Mesodermal cell (in vitro differentiated cells): ENCODE measurements at regions not wholly inside any gene's neighbourhood (a gene's known extent, or its start where the extent isn't known, plus 50 kb on each side); places are given as distances from the start of the nearest gene placed in this dataset.
"Not testable (repeated sequence)": the region's sequence is repeated elsewhere in the genome, so short reads cannot be mapped to it uniquely, and the experiment has no call there.

ENCODE experiments used
- H3K27ac ChIP-seq: 2 replicates; pipeline ENCODE4 v1.7.0; 2013; ENCODE audit warnings: mild to moderate bottlenecking, low read depth, low read length, moderate library complexity; ENCODE audit not compliant: severe bottlenecking
- H3K36me3 ChIP-seq: 2 replicates; pipeline ENCODE4 v1.7.1; 2013; ENCODE audit warnings: mild to moderate bottlenecking, low read length, moderate library complexity; ENCODE audit not compliant: control insufficient read depth, insufficient read depth
- H3K4me1 ChIP-seq: one replicate; pipeline ENCODE4 v1.7.1; 2013; ENCODE audit warnings: mild to moderate bottlenecking, low read length; ENCODE audit not compliant: insufficient read depth, control insufficient read depth, poor library complexity, severe bottlenecking
- H3K4me3 ChIP-seq: 2 replicates; pipeline ENCODE4 v1.7.0; 2013; ENCODE audit warnings: low read length, control low read depth, mild to moderate bottlenecking; ENCODE audit not compliant: insufficient read depth, poor library complexity, severe bottlenecking; ENCODE audit errors: extremely low read depth
- H3K9me3 ChIP-seq: 2 replicates; pipeline ENCODE4 v1.7.1; 2013; ENCODE audit warnings: mild to moderate bottlenecking, low read length, moderate library complexity; ENCODE audit not compliant: control insufficient read depth
- WGBS, 2 experiments: methylation state at CpG; one replicate each; pipeline ENCODE4 v1.1.5; 2013; ENCODE audit warnings: missing lambda C conversion rate in 2 of 2; ENCODE audit not compliant: insufficient coverage in 2 of 2; 5-methylcytosine and 5-hydroxymethylcytosine counted together

GRCh38 chr21:35451276-35451675, 402.2 kb upstream of the RUNX1 start:
- H3K9me3 ChIP-seq, result peaks cover 17% of the 10 kb centered on the region
- no peaks in the 10 kb centered on the region for H3K4me1 ChIP-seq
- H3K36me3 ChIP-seq, result no peaks in the 10 kb centered on the region
- no peak overlapping the region for H3K27ac ChIP-seq
- no peak overlapping the region for H3K4me3 ChIP-seq
- WGBS, 2 experiments, result 85 to 90% methylated on average over 1 of the region's 1 CpG

GRCh38 chr21:35450830-35451229, 401.7 kb upstream of the RUNX1 start:
- no peak overlapping the region for H3K27ac ChIP-seq
- H3K4me3 ChIP-seq, result no peak overlapping the region
- peaks cover 17% of the 10 kb centered on the region for H3K9me3 ChIP-seq
- 86 to 93% methylated on average over 4 of the region's 4 CpGs for WGBS, 2 experiments
- H3K4me1 ChIP-seq, result no peaks in the 10 kb centered on the region
- H3K36me3 ChIP-seq, result no peaks in the 10 kb centered on the region

- Histone ChIP-seq H3K27ac (no peak overlapping the region), H3K4me1 (no peaks in the 10 kb centered on the region), H3K36me3 (no peaks in the 10 kb centered on the region), H3K4me3 (no peak overlapping the region), H3K9me3 (peaks cover 17% of the 10 kb centered on the region)
- WGBS, 2 experiments, result 91 to 93% methylated on average over 8 to 10 of the region's 10 CpGs
Observed at GRCh38 chr21:35449846-35450245, 400.7 kb upstream of the RUNX1 start.

GRCh38 chr21:35448876-35449599, 399.9 kb upstream of the RUNX1 start:
- Histone ChIP-seq H3K9me3 (peaks cover 17% of the 10 kb centered on the region), H3K27ac (no peak overlapping the region), H3K36me3 (no peaks in the 10 kb centered on the region), H3K4me1 (no peaks in the 10 kb centered on the region), H3K4me3 (no peak overlapping the region)
- 93 to 100% methylated on average over 2 to 3 of the region's 3 CpGs for WGBS, 2 experiments

GRCh38 chr21:35444391-35444790, 395.3 kb upstream of the RUNX1 start:
- no peaks in the 10 kb centered on the region for H3K9me3 ChIP-seq
- H3K4me3 ChIP-seq, result no peak overlapping the region
- H3K36me3 ChIP-seq, result no peaks in the 10 kb centered on the region
- H3K27ac ChIP-seq, result no peak overlapping the region
- H3K4me1 ChIP-seq, result no peaks in the 10 kb centered on the region
- WGBS, 2 experiments, result 100% methylated on average over 1 of the region's 1 CpG

- H3K4me1 ChIP-seq, result peaks cover 5% of the 10 kb centered on the region
- WGBS, 2 experiments, result 90 to 91% methylated on average over 4 of the region's 4 CpGs
- no peaks in the 10 kb centered on the region for H3K36me3 ChIP-seq
- no peak overlapping the region for H3K27ac ChIP-seq
- H3K9me3 ChIP-seq, result no peaks in the 10 kb centered on the region
- H3K4me3 ChIP-seq, result no peak overlapping the region
Observed at GRCh38 chr21:35441868-35442582, 392.9 kb upstream of the RUNX1 start.

GRCh38 chr21:35438643-35439404, 389.7 kb upstream of the RUNX1 start:
- no peaks in the 10 kb centered on the region for H3K36me3 ChIP-seq
- H3K9me3 ChIP-seq, result peaks cover 5% of the 10 kb centered on the region
- no peak overlapping the region for H3K4me3 ChIP-seq
- WGBS, 2 experiments, result 29 to 70% methylated on average over 1 to 3 of the region's 6 CpGs
- H3K4me1 ChIP-seq, result peaks cover 5% of the 10 kb centered on the region
- peak overlapping the region; percentile 42 for H3K27ac ChIP-seq

- Histone ChIP-seq H3K4me1 (peaks cover 5% of the 10 kb centered on the region), H3K36me3 (no peaks in the 10 kb centered on the region), H3K27ac (no peak overlapping the region), H3K9me3 (peaks cover 9% of the 10 kb centered on the region), H3K4me3 (no peak overlapping the region)
Observed at GRCh38 chr21:35437941-35438340, 388.8 kb upstream of the RUNX1 start.

- peaks cover 5% of the 10 kb centered on the region for H3K4me1 ChIP-seq
- no peak overlapping the region for H3K4me3 ChIP-seq
- no peak overlapping the region for H3K27ac ChIP-seq
- H3K36me3 ChIP-seq, result no peaks in the 10 kb centered on the region
- WGBS, 2 experiments, result no CpG with 5 or more reads among the region's 1 CpG
- peaks cover 14% of the 10 kb centered on the region for H3K9me3 ChIP-seq
Observed at GRCh38 chr21:35436899-35437298, 387.8 kb upstream of the RUNX1 start.

GRCh38 chr21:35432601-35433000, 383.5 kb upstream of the RUNX1 start:
- H3K36me3 ChIP-seq, H3K4me3 ChIP-seq, H3K27ac ChIP-seq: not testable (repeated sequence)
- Histone ChIP-seq H3K4me1 (peaks cover 11% of the 10 kb centered on the region), H3K9me3 (peaks cover 22% of the 10 kb centered on the region)
- 80 to 94% methylated on average over 2 to 4 of the region's 5 CpGs for WGBS, 2 experiments
